Hepatocyte (in vitro differentiated cells): ENCODE measurements at regions not wholly inside any gene's neighbourhood (a gene's known extent, or its start where the extent isn't known, plus 50 kb on each side); places are given as distances from the start of the nearest gene placed in this dataset.
"Not testable (repeated sequence)": the region's sequence is repeated elsewhere in the genome, so short reads cannot be mapped to it uniquely, and the experiment has no call there.

Experiments
- EZH2 ChIP-seq: fragments of 200-600 bp; sonication (generic); IDR thresholded peaks from 2 replicates; pipeline ENCODE4 v1.6.1; 2016; ENCODE audit warnings: antibody characterized with exemption, mild to moderate bottlenecking, borderline replicate concordance
- EZH2phosphoT487 ChIP-seq: fragments of 200-600 bp; sonication (generic); IDR thresholded peaks from one replicate; pipeline ENCODE4 v1.6.1; 2018; ENCODE audit warnings: antibody characterized with exemption, mild to moderate bottlenecking, low read depth, moderate library complexity; ENCODE audit not compliant: unreplicated experiment, severe bottlenecking
- TF ChIP-seq, protein P1 (sequence below): fragments of 200-600 bp; sonication (generic); IDR thresholded peaks from 2 replicates; pipeline ENCODE4 v1.5.1; 2016; ENCODE audit warnings: antibody characterized with exemption, mild to moderate bottlenecking; ENCODE audit not compliant: poor library complexity

DNA sequence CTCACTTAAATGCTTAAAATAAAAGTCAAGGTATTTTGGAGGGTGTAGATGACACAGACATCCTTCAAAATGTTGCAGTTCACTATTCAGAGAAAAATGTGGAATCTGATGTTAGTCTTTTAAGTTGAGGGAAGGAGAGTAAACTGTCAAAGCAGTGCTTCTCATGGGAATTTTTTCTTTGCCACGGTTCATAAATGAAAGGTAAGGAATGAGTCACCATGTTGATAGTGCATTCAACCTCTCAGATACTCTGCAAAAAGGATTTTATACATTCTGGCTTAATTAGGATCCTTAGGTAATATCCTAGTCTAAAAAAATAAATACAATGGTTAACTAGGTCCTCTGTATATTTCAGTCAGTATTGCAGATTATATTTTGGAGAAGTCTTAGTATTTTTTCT, 804.3 kb downstream of the TTLL7 start:
- not testable (repeated sequence) for TF ChIP-seq EZH2phosphoT487, EZH2
- TF ChIP-seq, protein P1, sequence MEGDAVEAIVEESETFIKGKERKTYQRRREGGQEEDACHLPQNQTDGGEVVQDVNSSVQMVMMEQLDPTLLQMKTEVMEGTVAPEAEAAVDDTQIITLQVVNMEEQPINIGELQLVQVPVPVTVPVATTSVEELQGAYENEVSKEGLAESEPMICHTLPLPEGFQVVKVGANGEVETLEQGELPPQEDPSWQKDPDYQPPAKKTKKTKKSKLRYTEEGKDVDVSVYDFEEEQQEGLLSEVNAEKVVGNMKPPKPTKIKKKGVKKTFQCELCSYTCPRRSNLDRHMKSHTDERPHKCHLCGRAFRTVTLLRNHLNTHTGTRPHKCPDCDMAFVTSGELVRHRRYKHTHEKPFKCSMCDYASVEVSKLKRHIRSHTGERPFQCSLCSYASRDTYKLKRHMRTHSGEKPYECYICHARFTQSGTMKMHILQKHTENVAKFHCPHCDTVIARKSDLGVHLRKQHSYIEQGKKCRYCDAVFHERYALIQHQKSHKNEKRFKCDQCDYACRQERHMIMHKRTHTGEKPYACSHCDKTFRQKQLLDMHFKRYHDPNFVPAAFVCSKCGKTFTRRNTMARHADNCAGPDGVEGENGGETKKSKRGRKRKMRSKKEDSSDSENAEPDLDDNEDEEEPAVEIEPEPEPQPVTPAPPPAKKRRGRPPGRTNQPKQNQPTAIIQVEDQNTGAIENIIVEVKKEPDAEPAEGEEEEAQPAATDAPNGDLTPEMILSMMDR, result not testable (repeated sequence)
